Endothelial cell of umbilical vein (primary cell): ENCODE measurements at regions not wholly inside any gene's neighbourhood (a gene's known extent, or its start where the extent isn't known, plus 50 kb on each side); places are given as distances from the start of the nearest gene placed in this dataset.

Experiments
- POLR2A ChIP-seq: IDR thresholded peaks from 2 replicates; pipeline ENCODE4 v1.6.1; 2012; ENCODE audit warnings: low read depth, mild to moderate bottlenecking, control low read depth, low read length
- TF ChIP-seq, protein P1 (sequence below), 2 donors: IDR thresholded peaks; 1 replicate in 1 of 2; 2 replicates in 1 of 2; pipeline ENCODE4 v1.5.1; 2011; ENCODE audit warnings: low read length in 2 of 2, mild to moderate bottlenecking in 2 of 2, moderate library complexity in 2 of 2, control low read depth in 1 of 2, inconsistent platforms in 1 of 2, low read depth in 1 of 2; ENCODE audit not compliant: insufficient read depth in 1 of 2; ENCODE audit errors: extremely low read depth in 1 of 2

DNA sequence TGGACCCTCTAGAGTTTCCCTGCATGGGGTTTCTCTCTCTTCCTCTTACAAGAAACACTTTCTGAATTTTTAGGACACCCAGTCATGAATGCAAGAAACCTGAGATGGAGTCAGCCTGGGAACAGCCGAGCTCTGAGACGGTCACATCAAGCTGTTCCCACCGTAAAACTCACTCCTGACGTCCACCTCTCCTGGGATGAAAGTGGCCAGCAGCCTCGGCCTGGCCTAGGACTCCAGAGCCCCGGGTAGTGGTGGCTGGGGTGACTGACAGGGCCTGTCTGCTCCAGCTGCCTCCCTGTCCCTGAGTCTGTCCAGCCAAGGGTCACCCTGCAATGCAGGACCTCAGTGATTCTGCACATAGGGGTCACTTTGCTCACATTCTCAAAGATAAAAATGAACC lies 217.8 kb downstream of the SHOX start:
- no peak for TF ChIP-seq POLR2A
- TF ChIP-seq, protein P1, sequence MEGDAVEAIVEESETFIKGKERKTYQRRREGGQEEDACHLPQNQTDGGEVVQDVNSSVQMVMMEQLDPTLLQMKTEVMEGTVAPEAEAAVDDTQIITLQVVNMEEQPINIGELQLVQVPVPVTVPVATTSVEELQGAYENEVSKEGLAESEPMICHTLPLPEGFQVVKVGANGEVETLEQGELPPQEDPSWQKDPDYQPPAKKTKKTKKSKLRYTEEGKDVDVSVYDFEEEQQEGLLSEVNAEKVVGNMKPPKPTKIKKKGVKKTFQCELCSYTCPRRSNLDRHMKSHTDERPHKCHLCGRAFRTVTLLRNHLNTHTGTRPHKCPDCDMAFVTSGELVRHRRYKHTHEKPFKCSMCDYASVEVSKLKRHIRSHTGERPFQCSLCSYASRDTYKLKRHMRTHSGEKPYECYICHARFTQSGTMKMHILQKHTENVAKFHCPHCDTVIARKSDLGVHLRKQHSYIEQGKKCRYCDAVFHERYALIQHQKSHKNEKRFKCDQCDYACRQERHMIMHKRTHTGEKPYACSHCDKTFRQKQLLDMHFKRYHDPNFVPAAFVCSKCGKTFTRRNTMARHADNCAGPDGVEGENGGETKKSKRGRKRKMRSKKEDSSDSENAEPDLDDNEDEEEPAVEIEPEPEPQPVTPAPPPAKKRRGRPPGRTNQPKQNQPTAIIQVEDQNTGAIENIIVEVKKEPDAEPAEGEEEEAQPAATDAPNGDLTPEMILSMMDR (IDR thresholded peaks at IDR 0.05; ENCODE audit: extremely low read depth in 1 of 2, insufficient read depth in 1 of 2, low read depth in 1 of 2, low read length in 2 of 2) = no peak
